ENCODE measurements at regions not wholly inside any gene's neighbourhood (a gene's known extent, or its start where the extent isn't known, plus 50 kb on each side); places are given as distances from the start of the nearest gene placed in this dataset.

- no peak for DNase-seq (ENCODE audit: low read depth)
These were observed 175.7 kb upstream of the PLXNA2 start for GRCh38 chr1:208419746-208420420.

GRCh38 chr1:208420696-208421095 lies 176.5 kb upstream of the PLXNA2 start:
- no peak for DNase-seq (ENCODE audit: low read depth)

- no peak for DNase-seq (ENCODE audit: low read depth)
These were observed 177.3 kb upstream of the PLXNA2 start for GRCh38 chr1:208421486-208421885.

GRCh38 chr1:208423526-208423925 lies 179.3 kb upstream of the PLXNA2 start:
- no peak for DNase-seq (ENCODE audit: low read depth)

- no peak for DNase-seq (ENCODE audit: low read depth)
These were observed 180.9 kb upstream of the PLXNA2 start for GRCh38 chr1:208425096-208425495.

GRCh38 chr1:208430220-208430619 lies 186.0 kb upstream of the PLXNA2 start:
- DNase-seq (ENCODE audit: low read depth): no peak

- DNase-seq (ENCODE audit: low read depth): no peak
These were observed 187.5 kb upstream of the PLXNA2 start for GRCh38 chr1:208431721-208432120.

- DNase-seq (ENCODE audit: low read depth): no peak
These were observed 188.2 kb upstream of the PLXNA2 start for GRCh38 chr1:208432346-208432745.

- no peak for DNase-seq (ENCODE audit: low read depth)
These were observed 188.9 kb upstream of the PLXNA2 start for GRCh38 chr1:208433086-208433485.

GRCh38 chr1:208433971-208434370 lies 189.8 kb upstream of the PLXNA2 start:
- no peak for DNase-seq (ENCODE audit: low read depth)

- no peak for DNase-seq (ENCODE audit: low read depth)
These were observed 193.2 kb upstream of the PLXNA2 start for GRCh38 chr1:208437401-208437800.

- no peak for DNase-seq (ENCODE audit: low read depth)
These were observed 194.0 kb upstream of the PLXNA2 start for GRCh38 chr1:208438112-208438699.

GRCh38 chr1:208445758-208446203 lies 201.6 kb upstream of the PLXNA2 start:
- DNase-seq (ENCODE audit: low read depth): no peak

- no peak for DNase-seq (ENCODE audit: low read depth)
These were observed 202.1 kb upstream of the PLXNA2 start for GRCh38 chr1:208446271-208446691.

GRCh38 chr1:208448425-208448824 lies 204.2 kb upstream of the PLXNA2 start:
- DNase-seq (ENCODE audit: low read depth): no peak

GRCh38 chr1:208449951-208450350 lies 205.8 kb upstream of the PLXNA2 start:
- no peak for DNase-seq (ENCODE audit: low read depth)

- DNase-seq (ENCODE audit: low read depth): no peak
These were observed 206.8 kb upstream of the PLXNA2 start for GRCh38 chr1:208450958-208451357.

GRCh38 chr1:208455821-208456220 lies 211.6 kb upstream of the PLXNA2 start:
- no peak for DNase-seq (ENCODE audit: low read depth)

GRCh38 chr1:208456487-208456886 lies 212.3 kb upstream of the PLXNA2 start:
- no peak for DNase-seq (ENCODE audit: low read depth)

- no peak for DNase-seq (ENCODE audit: low read depth)
These were observed 216.6 kb upstream of the PLXNA2 start for GRCh38 chr1:208460823-208461222.

- DNase-seq (ENCODE audit: low read depth): no peak
These were observed 217.5 kb upstream of the PLXNA2 start for GRCh38 chr1:208461680-208462079.

- DNase-seq (ENCODE audit: low read depth): no peak
These were observed 218.6 kb upstream of the PLXNA2 start for GRCh38 chr1:208462761-208463160.

GRCh38 chr1:208465266-208465665 lies 221.1 kb upstream of the PLXNA2 start:
- no peak for DNase-seq (ENCODE audit: low read depth)
